Eye (tissue), 1 donor: ENCODE measurements at regions not wholly inside any gene's neighbourhood (a gene's known extent, or its start where the extent isn't known, plus 50 kb on each side); places are given as distances from the start of the nearest gene placed in this dataset.

Experiments used
- DNase-seq: peaks from one replicate; pipeline ENCODE4 v3.0.0-alpha.2; 2015

DNA sequence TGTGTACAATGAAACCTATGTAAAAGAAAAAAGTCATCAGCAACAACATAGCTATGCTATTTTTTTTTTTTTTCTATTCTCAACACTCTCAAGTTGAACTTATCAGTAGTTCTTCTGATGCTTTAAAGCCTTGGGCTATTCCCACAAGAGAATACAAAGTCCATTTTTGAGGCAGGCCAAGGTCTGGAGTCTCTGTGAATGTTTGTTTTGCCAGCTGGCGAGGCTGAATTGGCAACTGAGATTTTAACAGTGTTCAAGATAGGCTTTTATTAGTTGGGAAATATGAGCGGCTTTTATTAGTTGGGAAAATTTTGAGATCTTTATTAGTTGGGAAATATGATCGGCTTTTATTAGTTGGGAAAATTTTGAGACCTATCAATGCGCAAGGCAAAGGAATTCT is 336.6 kb downstream of the SLITRK2 start:
- DNase-seq, result no peak

DNA sequence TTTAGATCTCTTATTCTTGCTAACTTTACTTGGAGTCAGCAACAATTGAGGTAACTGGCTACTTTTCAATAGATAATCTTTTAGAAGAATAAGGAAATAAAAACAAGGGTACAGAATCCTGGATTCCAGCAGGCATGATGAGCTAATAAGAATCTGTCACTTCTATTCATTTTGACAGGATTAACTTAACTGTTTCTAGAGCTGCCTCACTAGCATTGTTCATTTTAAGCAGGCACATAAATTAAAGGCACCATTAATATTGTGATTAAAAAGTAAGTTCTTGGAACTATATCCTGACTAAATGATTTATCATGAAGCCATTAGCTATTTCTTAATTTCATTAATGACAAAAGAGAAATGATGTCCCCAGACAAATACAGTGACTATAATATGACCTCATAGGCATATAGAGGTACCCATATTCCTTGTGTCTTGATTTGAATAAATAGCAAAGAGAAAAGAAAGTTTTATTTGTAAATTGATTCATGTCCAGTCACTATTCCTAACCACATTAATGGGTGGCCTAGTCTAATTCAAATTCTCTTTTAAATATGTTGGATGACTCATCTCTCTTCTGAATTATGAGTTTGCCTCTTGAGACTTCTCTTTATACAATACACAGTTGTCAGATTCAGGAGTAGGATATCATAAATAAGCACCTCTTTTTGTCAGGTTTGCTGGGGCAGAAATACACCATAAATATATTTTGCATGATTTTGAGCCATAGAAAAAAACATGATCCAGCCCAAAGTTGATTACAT is 343.0 kb downstream of the SLITRK2 start:
- DNase-seq, result peak; percentile 6

DNA sequence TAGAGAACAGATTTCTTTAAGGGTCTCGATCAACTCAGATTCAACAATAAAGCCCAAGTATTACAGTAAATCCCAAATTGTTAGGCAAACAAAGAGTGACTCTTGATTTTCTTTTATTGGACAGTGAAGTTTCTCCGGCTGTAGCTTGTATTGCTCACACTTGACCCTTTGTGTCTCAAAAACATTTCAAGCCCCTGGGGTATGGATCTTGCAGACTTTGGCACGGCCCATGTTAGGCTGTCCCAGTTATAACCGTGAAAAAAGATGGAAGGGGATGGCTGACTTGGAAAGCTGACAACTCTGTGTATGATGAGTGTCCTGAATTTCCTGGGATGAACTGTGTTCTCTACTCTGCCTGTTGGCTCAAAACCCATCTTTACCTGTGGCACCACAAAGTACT is 356.1 kb downstream of the SLITRK2 start:
- DNase-seq, result no peak

GRCh38 chrX:146181858-146182257 is 364.2 kb downstream of the SLITRK2 start:
- DNase-seq, result no peak

DNA sequence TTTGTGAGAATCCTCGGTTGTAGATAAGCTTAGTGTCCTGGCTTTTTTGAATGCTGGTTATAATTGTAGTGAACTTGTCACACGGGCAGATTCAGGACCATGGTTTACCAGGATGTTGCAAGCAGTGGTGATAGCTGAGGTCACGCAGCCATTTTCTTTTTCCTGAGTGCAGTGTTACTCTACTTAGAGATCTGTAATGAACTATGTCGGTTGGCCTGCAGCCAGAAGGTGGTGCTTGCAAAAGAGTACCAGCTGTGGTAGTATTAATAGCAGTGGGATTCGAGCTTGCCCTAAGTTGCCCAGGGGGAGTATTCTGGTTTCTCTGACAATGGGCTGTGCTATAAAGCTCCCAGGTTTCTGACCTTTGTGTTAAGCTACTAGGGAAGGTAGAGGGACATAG is 368.9 kb downstream of the SLITRK2 start:
- no peak for DNase-seq

DNA sequence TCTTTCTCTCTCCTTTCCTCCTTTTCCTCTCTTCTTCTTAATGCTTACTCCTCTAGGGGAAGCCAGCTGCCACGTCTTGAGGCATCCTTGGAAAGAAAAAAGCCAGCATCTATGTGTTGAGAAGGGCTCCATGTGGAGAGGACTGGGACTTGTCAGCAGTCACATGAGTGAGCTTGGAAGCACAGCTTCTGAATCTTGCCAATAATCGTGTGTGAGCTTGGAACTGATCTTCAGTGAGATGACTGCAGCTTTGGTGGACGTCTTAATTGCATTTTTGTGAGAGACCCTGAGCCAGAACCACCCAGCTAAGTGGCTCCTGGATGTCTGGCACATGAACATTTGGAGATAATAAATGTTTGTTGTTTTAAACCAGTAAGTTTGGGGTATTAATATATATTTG is 371.7 kb downstream of the SLITRK2 start:
- no peak for DNase-seq

DNA sequence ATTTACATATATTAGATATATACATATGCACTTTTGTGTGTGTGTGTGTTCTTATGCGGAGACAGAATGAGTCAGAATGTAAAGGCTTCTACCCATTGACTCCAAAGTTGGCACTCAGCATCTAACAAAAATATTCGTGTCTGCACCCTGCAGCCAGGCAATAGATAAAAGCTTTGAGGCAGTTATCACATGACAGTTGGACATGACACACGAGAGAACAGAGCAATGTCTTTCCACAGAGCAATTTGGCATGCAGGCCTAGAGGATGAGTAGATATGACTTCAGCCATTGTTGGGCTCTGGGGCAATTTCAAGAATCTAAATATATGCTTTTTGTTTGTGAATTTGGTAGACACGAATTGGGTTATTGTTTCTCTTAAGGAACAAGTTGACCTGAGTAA is 391.2 kb downstream of the SLITRK2 start:
- DNase-seq, result no peak

GRCh38 chrX:146224442-146224841 is 406.8 kb downstream of the SLITRK2 start:
- peak; percentile 3 for DNase-seq

DNA sequence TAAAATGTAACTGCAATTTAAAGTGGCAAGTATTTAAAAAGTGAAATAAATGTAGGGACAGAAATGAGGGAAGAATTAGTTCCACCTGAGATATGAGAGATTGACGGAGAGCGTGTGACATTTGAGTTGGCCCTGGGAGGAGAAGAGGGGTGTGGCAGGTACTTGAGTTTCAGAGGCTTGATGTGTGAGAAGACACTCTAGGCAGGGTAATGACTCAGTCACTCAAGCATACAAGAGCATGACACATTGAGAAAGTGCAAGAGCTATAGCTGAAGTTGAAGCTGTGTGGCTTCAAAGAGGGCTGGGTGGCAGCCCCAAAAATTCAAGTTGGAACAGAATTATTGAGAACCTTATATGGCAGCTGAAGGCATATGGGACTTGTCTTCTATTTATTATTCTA is 420.5 kb downstream of the SLITRK2 start:
- no peak for DNase-seq

- DNase-seq, result peak; percentile 14
These were observed 424.3 kb downstream of the SLITRK2 start for GRCh38 chrX:146241902-146242301.

DNA sequence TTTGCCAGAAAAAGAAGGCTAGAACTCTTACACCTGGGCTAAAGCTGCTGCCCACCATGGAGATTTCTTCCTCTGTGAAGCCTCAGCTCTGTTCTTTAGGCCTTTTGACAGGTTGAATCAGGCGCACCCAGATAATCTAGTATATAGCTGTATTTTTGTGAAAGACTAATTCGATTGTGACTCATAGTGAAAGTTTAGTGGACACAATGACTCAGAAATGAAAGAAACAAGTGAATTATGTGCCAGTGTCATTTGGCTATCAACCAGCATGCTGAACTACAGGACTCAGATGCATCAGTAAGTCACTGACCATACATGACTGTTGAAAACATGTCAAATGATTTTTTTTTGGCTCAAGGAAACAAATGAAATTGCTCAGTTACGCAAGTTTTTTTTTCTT is 425.4 kb downstream of the SLITRK2 start:
- DNase-seq, result no peak

- DNase-seq, result no peak
These were observed 441.6 kb downstream of the SLITRK2 start for GRCh38 chrX:146259207-146259606.

- DNase-seq, result peak; percentile 5
These were observed 447.2 kb downstream of the SLITRK2 start for GRCh38 chrX:146264763-146265375.

DNA sequence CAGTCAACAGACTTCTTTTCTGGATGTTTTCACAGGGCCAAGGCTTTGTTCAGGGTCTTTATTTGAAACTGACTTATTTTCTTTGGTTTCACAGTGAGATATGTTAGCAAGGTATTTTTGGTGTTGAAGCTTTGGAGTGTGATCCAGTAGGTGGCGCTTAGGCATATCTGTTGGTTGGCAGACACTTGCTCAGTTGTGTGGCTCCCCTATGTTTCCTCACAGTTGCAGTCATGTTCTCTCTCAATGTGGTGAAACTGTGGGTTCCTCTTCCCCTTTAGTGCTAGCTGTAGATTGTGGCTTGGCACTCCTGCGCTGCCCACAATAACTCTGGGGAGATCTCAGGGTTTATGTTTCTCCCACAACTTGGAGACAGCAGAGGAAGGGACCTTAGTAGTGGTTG is 460.8 kb downstream of the SLITRK2 start:
- no peak for DNase-seq
